Naive B cell (primary cell): ENCODE measurements at regions not wholly inside any gene's neighbourhood (a gene's known extent, or its start where the extent isn't known, plus 50 kb on each side); places are given as distances from the start of the nearest gene placed in this dataset.
"Not testable (repeated sequence)": the region's sequence is repeated elsewhere in the genome, so short reads cannot be mapped to it uniquely, and the experiment has no call there.

Experiments used
- ATAC-seq, 2 donors: fragments of 150-1000 bp; cut with Tn5 transposase; 2 replicates each; pipeline ENCODE4 v1.10.0; 2021; ENCODE audit warnings: low read depth in 2 of 2, mild to moderate bottlenecking in 2 of 2, moderate library complexity in 2 of 2
- DNase-seq: peaks from one replicate; pipeline ENCODE4 v3.0.0; 2022
- H3K27ac Mint-ChIP-seq, 6 donors: one replicate each; pipeline ENCODE4 v1.8.0; 2020 to 2022; ENCODE audit warnings: mild to moderate bottlenecking in 6 of 6, mixed read lengths in 6 of 6, moderate library complexity in 5 of 6, inconsistent platforms in 2 of 6
- H3K27me3 Mint-ChIP-seq, 3 donors: one replicate each; pipeline ENCODE4 v1.8.0; 2021 to 2022; ENCODE audit warnings: mixed read lengths in 3 of 3, mild to moderate bottlenecking in 1 of 3
- H3K36me3 Mint-ChIP-seq, 2 donors: one replicate each; pipeline ENCODE4 v1.8.0; 2020 to 2022; ENCODE audit warnings: mixed read lengths in 2 of 2, inconsistent platforms in 1 of 2, mild to moderate bottlenecking in 1 of 2
- H3K4me1 Mint-ChIP-seq, 3 donors: one replicate each; pipeline ENCODE4 v1.8.0; 2020 to 2022; ENCODE audit warnings: mixed read lengths in 3 of 3, inconsistent platforms in 1 of 3, mild to moderate bottlenecking in 1 of 3, moderate library complexity in 1 of 3
- H3K4me3 Mint-ChIP-seq, 8 donors: one replicate each; pipeline ENCODE4 v1.8.0; 2020 to 2022; ENCODE audit warnings: mild to moderate bottlenecking in 8 of 8, mixed read lengths in 8 of 8, moderate library complexity in 8 of 8, inconsistent platforms in 2 of 8
- H3K9me3 Mint-ChIP-seq, 7 donors: one replicate each; pipeline ENCODE4 v1.8.0; 2020 to 2022; ENCODE audit warnings: mixed read lengths in 7 of 7, mild to moderate bottlenecking in 5 of 7, inconsistent platforms in 2 of 7, moderate library complexity in 1 of 7

- not testable (repeated sequence) for H3K4me1 Mint-ChIP-seq
Measured at GRCh38 chr9:63912451-63912850, 1372.6 kb downstream of the FOXD4L5 start.

GRCh38 chr9:63909076-63909475 lies 1375.9 kb downstream of the FOXD4L5 start:
- not testable (repeated sequence) for H3K4me1 Mint-ChIP-seq, H3K27ac Mint-ChIP-seq, H3K36me3 Mint-ChIP-seq, ATAC-seq, H3K4me3 Mint-ChIP-seq, H3K27me3 Mint-ChIP-seq, DNase-seq
- peaks cover 9 to 34% (median 15%) of the 10 kb centered on the region in 7 donors for H3K9me3 Mint-ChIP-seq

More at GRCh38 chr9:63912451-63912850, 1372.6 kb downstream of the FOXD4L5 start:
- H3K9me3 Mint-ChIP-seq, result peaks cover 9 to 35% (median 13%) of the 10 kb centered on the region in 7 donors
- not testable (repeated sequence) for H3K27me3 Mint-ChIP-seq, H3K4me3 Mint-ChIP-seq, DNase-seq, H3K27ac Mint-ChIP-seq, ATAC-seq, H3K36me3 Mint-ChIP-seq

- not testable (repeated sequence) for H3K27me3 Mint-ChIP-seq, H3K4me1 Mint-ChIP-seq, H3K4me3 Mint-ChIP-seq, H3K27ac Mint-ChIP-seq, ATAC-seq, H3K36me3 Mint-ChIP-seq, DNase-seq
- H3K9me3 Mint-ChIP-seq, result peaks cover 2 to 18% (median 10%) of the 10 kb centered on the region in 7 donors
Measured at GRCh38 chr9:63899637-63900190, 1385.3 kb downstream of the FOXD4L5 start.

GRCh38 chr9:63881386-63881785 lies 1403.6 kb downstream of the FOXD4L5 start:
- H3K9me3 Mint-ChIP-seq, result peaks cover 0 to 11% (median 2%) of the 10 kb centered on the region in 7 donors
- not testable (repeated sequence) for H3K4me1 Mint-ChIP-seq, H3K27me3 Mint-ChIP-seq, H3K36me3 Mint-ChIP-seq, H3K4me3 Mint-ChIP-seq, DNase-seq, ATAC-seq, H3K27ac Mint-ChIP-seq

- H3K4me1 Mint-ChIP-seq, H3K27me3 Mint-ChIP-seq, H3K9me3 Mint-ChIP-seq, ATAC-seq, DNase-seq, H3K36me3 Mint-ChIP-seq, H3K27ac Mint-ChIP-seq, H3K4me3 Mint-ChIP-seq: not testable (repeated sequence)
Measured at GRCh38 chr9:63876380-63876779, 1408.6 kb downstream of the FOXD4L5 start.

GRCh38 chr9:63859475-63860215 lies 1425.4 kb downstream of the FOXD4L5 start:
- Mint-ChIP-seq H3K9me3 (peaks cover 6 to 25% (median 12%) of the 10 kb centered on the region in 7 donors), H3K27ac (peak overlapping the region in 3 of 6 donors; percentile 13 to 90 (median 39)), H3K4me1 (no peaks in the 10 kb centered on the region), H3K4me3 (peak overlapping the region in 7 of 8 donors; percentile 12 to 84 (median 73)), H3K36me3 (no peaks in the 10 kb centered on the region), H3K27me3 (no peaks in the 10 kb centered on the region)
- DNase-seq (peak; percentile 7), ATAC-seq (peak; percentile 54 to 67)

GRCh38 chr9:63859090-63859474 lies 1425.9 kb downstream of the FOXD4L5 start:
- Mint-ChIP-seq H3K4me3 (peak overlapping the region in 7 of 8 donors; percentile 12 to 84 (median 73)), H3K27ac (peak overlapping the region in 1 of 6 donors; percentile 78), H3K9me3 (peaks cover 6 to 25% (median 12%) of the 10 kb centered on the region in 7 donors)
- peak in 1 of 2 donors; percentile 21 for ATAC-seq
- not testable (repeated sequence) for H3K4me1 Mint-ChIP-seq, DNase-seq, H3K36me3 Mint-ChIP-seq, H3K27me3 Mint-ChIP-seq

GRCh38 chr9:63853140-63853751 lies 1431.8 kb downstream of the FOXD4L5 start:
- H3K36me3 Mint-ChIP-seq, H3K27me3 Mint-ChIP-seq, H3K4me3 Mint-ChIP-seq, H3K27ac Mint-ChIP-seq, H3K4me1 Mint-ChIP-seq, ATAC-seq, DNase-seq: not testable (repeated sequence)
- peaks cover 6 to 16% (median 9%) of the 10 kb centered on the region in 7 donors for H3K9me3 Mint-ChIP-seq

GRCh38 chr9:63824804-63825203 lies 1460.2 kb downstream of the FOXD4L5 start:
- DNase-seq, H3K27me3 Mint-ChIP-seq, H3K4me1 Mint-ChIP-seq, H3K4me3 Mint-ChIP-seq, H3K27ac Mint-ChIP-seq, H3K36me3 Mint-ChIP-seq, ATAC-seq: not testable (repeated sequence)
- peaks cover 6 to 12% (median 10%) of the 10 kb centered on the region in 7 donors for H3K9me3 Mint-ChIP-seq

GRCh38 chr9:63823375-63824201 lies 1461.4 kb downstream of the FOXD4L5 start:
- peak; percentile 16 to 28 for ATAC-seq
- H3K4me1 Mint-ChIP-seq, H3K27me3 Mint-ChIP-seq, H3K27ac Mint-ChIP-seq, H3K36me3 Mint-ChIP-seq, DNase-seq, H3K4me3 Mint-ChIP-seq: not testable (repeated sequence)
- peaks cover 6 to 12% (median 10%) of the 10 kb centered on the region in 7 donors for H3K9me3 Mint-ChIP-seq

GRCh38 chr9:63822615-63823374 lies 1462.2 kb downstream of the FOXD4L5 start:
- H3K9me3 Mint-ChIP-seq, result peaks cover 10 to 16% (median 15%) of the 10 kb centered on the region in 7 donors
- peaks cover 5 to 11% (median 5%) of the 10 kb centered on the region in 3 donors for H3K4me1 Mint-ChIP-seq
- not testable (repeated sequence) for DNase-seq, H3K27ac Mint-ChIP-seq, H3K4me3 Mint-ChIP-seq, ATAC-seq, H3K27me3 Mint-ChIP-seq
- peaks cover 0 to 14% of the 10 kb centered on the region in 2 donors for H3K36me3 Mint-ChIP-seq

GRCh38 chr9:63821293-63821692 lies 1463.7 kb downstream of the FOXD4L5 start:
- H3K27ac Mint-ChIP-seq, result peak overlapping the region in 1 of 6 donors; percentile 1
- ATAC-seq, result not testable (repeated sequence)

More at GRCh38 chr9:63821293-63821692, 1463.7 kb downstream of the FOXD4L5 start:
- Mint-ChIP-seq H3K36me3 (peaks cover 0 to 25% of the 10 kb centered on the region in 2 donors), H3K4me1 (peaks cover 16 to 18% (median 18%) of the 10 kb centered on the region in 3 donors), H3K27me3 (peaks cover 12 to 17% (median 15%) of the 10 kb centered on the region in 3 donors), H3K9me3 (peaks cover 12 to 24% (median 20%) of the 10 kb centered on the region in 7 donors)
- DNase-seq, H3K4me3 Mint-ChIP-seq: not testable (repeated sequence)
